ENCODE measurements at regions not wholly inside any gene's neighbourhood (a gene's known extent, or its start where the extent isn't known, plus 50 kb on each side); places are given as distances from the start of the nearest gene placed in this dataset.
A peak's percentile ranks its signal among the peaks of the same experiment; 100 is the strongest.

GRCh38 chr9:99371376-99371775 is 149.3 kb downstream of the SEC61B start:
- Histone ChIP-seq H3K27me3 (replicated peaks) (no peaks in the 10 kb centered on the region), H3K27ac (no peak overlapping the region), H3K36me3 (replicated peaks) (no peaks in the 10 kb centered on the region), H3K4me3 (ENCODE audit: low read depth, low read length) (no peak overlapping the region)
- no peak for DNase-seq
- in situ Hi-C loops (cut with HindIII; ENCODE audit: low pct_ligation_motif_present, low sequenced_read_pairs) = no loop called here
- no peak for TF ChIP-seq CTCF (IDR thresholded peaks at IDR 0.05; ENCODE audit: low read depth, low read length, missing control alignments)

- no peak for TF ChIP-seq CTCF (IDR thresholded peaks at IDR 0.05; ENCODE audit: low read depth, low read length, missing control alignments)
Measured at GRCh38 chr9:99373912-99374311, 151.8 kb downstream of the SEC61B start.

GRCh38 chr9:99374793-99375192 is 152.7 kb downstream of the SEC61B start:
- in situ Hi-C loops (cut with HindIII; ENCODE audit: low pct_ligation_motif_present, low sequenced_read_pairs) = no loop called here
- TF ChIP-seq CTCF (IDR thresholded peaks at IDR 0.05; ENCODE audit: low read depth, low read length, missing control alignments) = no peak
- no peaks in the 10 kb centered on the region for H3K36me3 ChIP-seq (replicated peaks)
- no peaks in the 10 kb centered on the region for H3K27me3 ChIP-seq (replicated peaks)
- no peak overlapping the region for H3K27ac ChIP-seq
- no peak for DNase-seq
- H3K4me3 ChIP-seq (ENCODE audit: low read depth, low read length) = no peak overlapping the region

More at GRCh38 chr9:99373912-99374311, 151.8 kb downstream of the SEC61B start:
- Histone ChIP-seq H3K27me3 (replicated peaks) (no peaks in the 10 kb centered on the region), H3K36me3 (replicated peaks) (no peaks in the 10 kb centered on the region), H3K27ac (no peak overlapping the region), H3K4me3 (ENCODE audit: low read depth, low read length) (no peak overlapping the region)
- in situ Hi-C loops (cut with HindIII; ENCODE audit: low pct_ligation_motif_present, low sequenced_read_pairs) = no loop called here
- no peak for DNase-seq

GRCh38 chr9:99375481-99375880 is 153.4 kb downstream of the SEC61B start:
- Histone ChIP-seq H3K36me3 (replicated peaks) (no peaks in the 10 kb centered on the region), H3K27me3 (replicated peaks) (no peaks in the 10 kb centered on the region), H3K27ac (no peak overlapping the region), H3K4me3 (ENCODE audit: low read depth, low read length) (no peak overlapping the region)
- DNase-seq = no peak
- TF ChIP-seq CTCF (IDR thresholded peaks at IDR 0.05; ENCODE audit: low read depth, low read length, missing control alignments) = no peak
- in situ Hi-C loops (cut with HindIII; ENCODE audit: low pct_ligation_motif_present, low sequenced_read_pairs) = no loop called here

- Histone ChIP-seq H3K4me3 (ENCODE audit: low read depth, low read length) (no peak overlapping the region), H3K36me3 (replicated peaks) (no peaks in the 10 kb centered on the region), H3K27me3 (replicated peaks) (no peaks in the 10 kb centered on the region), H3K27ac (no peak overlapping the region)
- TF ChIP-seq CTCF (IDR thresholded peaks at IDR 0.05; ENCODE audit: low read depth, low read length, missing control alignments) = no peak
- peak; percentile 36 for DNase-seq
- in situ Hi-C loops (cut with HindIII; ENCODE audit: low pct_ligation_motif_present, low sequenced_read_pairs) = no loop called here
Measured at GRCh38 chr9:99377790-99378775, 156.0 kb downstream of the SEC61B start.

Data from brain microvascular endothelial cell (primary cell).